ENCODE measurements at regions not wholly inside any gene's neighbourhood (a gene's known extent, or its start where the extent isn't known, plus 50 kb on each side); places are given as distances from the start of the nearest gene placed in this dataset.

DNA sequence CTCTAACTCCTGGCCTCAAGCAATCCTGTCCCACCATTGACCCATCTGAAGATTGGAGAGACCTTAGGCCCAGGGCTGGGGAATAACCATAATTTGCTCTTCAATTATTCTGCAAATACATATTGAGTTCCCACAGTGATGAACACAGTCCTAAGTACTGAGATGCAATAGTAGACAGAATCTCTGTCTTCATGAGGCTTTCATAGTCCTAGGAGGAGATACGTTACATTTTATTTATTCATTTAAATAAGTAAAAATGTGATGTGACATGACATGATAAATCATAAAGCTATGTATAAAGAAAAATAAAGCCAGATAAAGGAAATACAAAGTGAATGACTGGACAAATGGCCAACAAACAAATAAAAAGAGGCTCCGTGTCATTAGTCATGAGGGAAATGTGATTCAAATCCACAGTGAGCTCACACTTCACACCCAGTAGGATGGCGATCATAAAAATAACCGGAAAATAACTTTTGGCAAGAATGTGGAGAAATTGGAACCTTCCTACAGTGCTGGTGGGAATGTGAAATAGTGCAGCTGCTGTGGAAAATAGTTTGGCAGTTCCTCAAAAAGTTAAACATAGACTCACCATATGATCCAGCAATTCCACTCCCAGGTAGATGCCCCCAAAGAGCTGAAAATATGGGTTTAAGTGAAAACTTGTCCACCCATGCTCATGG is 52.1 kb upstream of the JCAD start:
- Histone ChIP-seq H3K4me1 (no peaks in the 10 kb centered on the region), H3K27ac (no peak overlapping the region), H3K36me3 (no peaks in the 10 kb centered on the region), H3K9me3 (no peaks in the 10 kb centered on the region), H3K4me3 (no peak overlapping the region), H3K27me3 (no peaks in the 10 kb centered on the region), H3K9ac (ENCODE audit: low read depth in 2 of 2, low read length in 2 of 2) (no peak overlapping the region)
- no peak for TF ChIP-seq CTCF (IDR thresholded peaks at IDR 0.05)
- no peak for DNase-seq
- intact Hi-C loops (cut with DNase I), result no loop called here
